HG03520 (cell line): ENCODE measurements at regions not wholly inside any gene's neighbourhood (a gene's known extent, or its start where the extent isn't known, plus 50 kb on each side); places are given as distances from the start of the nearest gene placed in this dataset.

Experiments
- ATAC-seq: cut with Tn5 transposase; IDR thresholded peaks from one replicate; pipeline ENCODE4 v1.9.1; 2021; ENCODE audit warnings: mild to moderate bottlenecking, moderate library complexity; ENCODE audit not compliant: unreplicated experiment

- ATAC-seq = no peak
Measured at GRCh38 chr4:126081336-126081735, 766.6 kb downstream of the FAT4 start.

- no peak for ATAC-seq
Measured at GRCh38 chr4:126086041-126086440, 771.3 kb downstream of the FAT4 start.

GRCh38 chr4:126087101-126087500, 772.3 kb downstream of the FAT4 start:
- no peak for ATAC-seq

- no peak for ATAC-seq
Measured at GRCh38 chr4:126097155-126097799, 782.5 kb downstream of the FAT4 start.

GRCh38 chr4:126106658-126107057, 791.9 kb downstream of the FAT4 start:
- ATAC-seq = no peak

- ATAC-seq = no peak
Measured at GRCh38 chr4:126109836-126110235, 795.1 kb downstream of the FAT4 start.

- no peak for ATAC-seq
Measured at GRCh38 chr4:126113058-126113457, 798.3 kb downstream of the FAT4 start.

- no peak for ATAC-seq
Measured at GRCh38 chr4:126123611-126124325, 809.0 kb downstream of the FAT4 start.

- ATAC-seq = no peak
Measured at GRCh38 chr4:126124818-126125217, 810.1 kb downstream of the FAT4 start.

- no peak for ATAC-seq
Measured at GRCh38 chr4:126130215-126130614, 815.5 kb downstream of the FAT4 start.

- no peak for ATAC-seq
Measured at GRCh38 chr4:126136922-126137781, 822.4 kb downstream of the FAT4 start.

GRCh38 chr4:126137782-126138170, 823.0 kb downstream of the FAT4 start:
- ATAC-seq = no peak

- no peak for ATAC-seq
Measured at GRCh38 chr4:126144543-126145237, 829.9 kb downstream of the FAT4 start.

- no peak for ATAC-seq
Measured at GRCh38 chr4:126168484-126168883, 853.7 kb downstream of the FAT4 start.

- ATAC-seq = no peak
Measured at GRCh38 chr4:126172126-126172525, 857.4 kb downstream of the FAT4 start.

GRCh38 chr4:126174627-126175026, 859.9 kb downstream of the FAT4 start:
- no peak for ATAC-seq

- no peak for ATAC-seq
Measured at GRCh38 chr4:126180642-126181041, 865.9 kb downstream of the FAT4 start.

- no peak for ATAC-seq
Measured at GRCh38 chr4:126182336-126182735, 867.6 kb downstream of the FAT4 start.

- ATAC-seq = no peak
Measured at GRCh38 chr4:126182786-126183185, 868.0 kb downstream of the FAT4 start.

- no peak for ATAC-seq
Measured at GRCh38 chr4:126183206-126183605, 868.5 kb downstream of the FAT4 start.

GRCh38 chr4:126191536-126191935, 876.8 kb downstream of the FAT4 start:
- no peak for ATAC-seq
